EL (cell line): ENCODE measurements at regions not wholly inside any gene's neighbourhood (a gene's known extent, or its start where the extent isn't known, plus 50 kb on each side); places are given as distances from the start of the nearest gene placed in this dataset.
"Not testable (repeated sequence)": the region's sequence is repeated elsewhere in the genome, so short reads cannot be mapped to it uniquely, and the experiment has no call there.

Source experiments
- DNase-seq: peaks from one replicate; pipeline ENCODE4 v3.0.0-alpha.2; 2016

- DNase-seq: no peak
Observed at GRCh38 chr4:29051381-29051965, 1668.7 kb upstream of the PCDH7 start.

DNA sequence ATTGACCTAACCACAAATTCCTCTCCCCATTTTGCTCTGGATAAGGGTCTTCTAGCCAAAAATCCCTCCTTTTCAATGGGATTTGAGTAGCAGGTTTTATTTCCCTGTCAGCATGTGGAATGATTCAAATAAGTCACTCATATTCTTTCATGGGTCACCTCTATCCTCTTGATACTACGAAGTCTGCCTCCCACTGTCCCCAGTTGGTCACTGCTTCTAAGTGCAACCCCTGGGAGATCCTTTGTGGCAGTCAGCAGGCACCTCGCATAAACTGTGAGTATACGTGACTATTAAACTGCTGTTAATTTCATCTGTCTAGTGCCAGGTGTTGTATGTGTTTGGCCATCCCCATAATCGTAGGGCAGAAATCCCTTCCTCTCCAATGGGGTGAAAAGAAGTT lies 1667.9 kb upstream of the PCDH7 start:
- no peak for DNase-seq

DNA sequence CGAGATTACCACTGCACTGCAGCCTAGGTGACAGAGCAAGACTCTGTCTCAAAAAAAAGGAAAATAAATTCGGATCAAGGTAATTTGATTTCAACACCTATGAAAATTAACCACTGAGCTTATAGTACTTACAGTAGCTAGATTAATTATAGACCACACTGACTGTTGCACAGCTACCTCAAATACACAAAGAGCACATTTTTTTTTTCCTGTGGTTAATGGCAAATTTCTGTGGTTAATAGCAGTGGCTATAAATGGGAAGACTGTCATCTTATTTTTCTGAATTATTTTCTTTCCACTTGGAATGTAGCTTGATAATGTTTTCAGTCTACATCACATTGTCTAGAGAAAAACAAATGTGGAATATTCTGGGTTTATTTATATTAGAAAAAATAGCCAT lies 1661.6 kb upstream of the PCDH7 start:
- DNase-seq: peak; percentile 28

DNA sequence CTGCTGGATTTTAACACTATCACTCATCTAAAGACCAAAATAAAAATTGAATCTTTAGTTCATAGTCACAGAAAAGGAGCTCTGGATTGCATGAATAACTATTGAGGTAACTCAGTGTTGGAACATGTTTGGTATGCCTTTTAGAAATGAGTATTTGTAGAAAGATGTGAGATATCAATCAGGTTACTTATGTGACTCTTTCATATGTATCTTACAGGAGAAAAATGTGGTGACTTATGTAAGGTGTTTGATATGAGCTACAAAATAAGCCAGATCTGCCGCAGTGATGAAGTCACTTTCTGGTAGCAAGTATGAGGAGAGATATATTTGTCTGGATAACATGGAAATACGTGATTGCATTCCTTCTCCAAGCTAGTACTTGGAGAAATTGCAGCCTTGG lies 1653.3 kb upstream of the PCDH7 start:
- DNase-seq: peak; percentile 33

- DNase-seq: no peak
Observed at GRCh38 chr4:29073571-29073970, 1646.6 kb upstream of the PCDH7 start.

DNA sequence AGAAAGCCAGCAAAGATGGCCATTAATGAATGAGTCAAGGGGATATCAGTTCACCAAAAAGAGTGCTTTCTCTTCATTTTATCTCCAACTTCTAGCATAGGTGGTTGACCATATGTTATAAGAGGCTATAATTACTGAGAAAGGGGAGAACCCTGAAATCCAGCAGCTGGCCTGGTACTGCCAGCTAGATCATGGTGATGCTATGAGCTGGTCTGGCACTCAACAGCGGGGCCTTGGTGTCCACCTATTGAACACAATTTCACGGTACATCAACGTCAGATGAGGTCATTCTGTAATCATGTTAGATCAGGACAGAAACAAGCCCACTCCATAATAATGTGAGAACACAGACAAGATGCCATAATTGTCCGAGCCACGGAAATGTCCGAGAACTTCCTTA lies 1644.8 kb upstream of the PCDH7 start:
- DNase-seq: no peak

DNA sequence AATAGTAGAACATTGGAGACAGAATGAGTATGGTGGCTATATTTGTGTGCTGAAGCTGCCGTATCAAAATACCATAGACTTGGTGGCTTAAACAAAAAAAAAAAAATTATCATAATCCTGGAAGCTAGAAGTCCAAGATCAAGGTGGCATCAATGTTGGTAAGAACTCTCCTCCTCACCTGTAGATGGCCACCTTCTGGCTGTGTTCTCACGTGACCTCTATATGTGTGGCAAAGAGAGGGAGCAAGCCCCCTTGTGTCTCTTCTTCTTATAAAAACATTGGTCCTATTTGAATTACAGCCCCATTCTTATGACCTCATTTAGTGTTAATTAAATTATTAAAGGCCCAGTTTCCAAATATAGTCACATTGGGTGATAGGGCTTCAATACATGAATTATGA lies 1640.9 kb upstream of the PCDH7 start:
- no peak for DNase-seq

- peak; percentile 20 for DNase-seq
Observed at GRCh38 chr4:29081234-29081955, 1638.8 kb upstream of the PCDH7 start.

DNA sequence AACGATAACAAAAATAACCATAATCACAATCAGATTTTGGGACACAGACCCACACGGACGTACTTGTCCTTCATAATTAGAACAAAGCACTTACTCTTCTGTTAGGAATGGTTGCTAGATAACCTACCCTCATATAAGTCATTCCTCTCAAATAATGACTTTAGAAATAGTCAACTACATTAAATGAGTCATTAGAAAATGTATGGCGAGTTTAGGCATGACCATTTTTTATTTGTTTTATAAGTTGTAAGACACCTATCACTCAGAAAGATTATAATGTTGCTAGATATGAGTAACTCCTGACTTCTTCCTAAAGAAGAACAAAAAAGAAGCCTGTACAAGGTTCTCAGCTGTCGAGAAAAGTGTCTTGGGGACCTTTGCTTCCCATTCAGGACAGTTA lies 1637.5 kb upstream of the PCDH7 start:
- DNase-seq: no peak

GRCh38 chr4:29085748-29086147 lies 1634.4 kb upstream of the PCDH7 start:
- DNase-seq: no peak

GRCh38 chr4:29104694-29105093 lies 1615.5 kb upstream of the PCDH7 start:
- no peak for DNase-seq

DNA sequence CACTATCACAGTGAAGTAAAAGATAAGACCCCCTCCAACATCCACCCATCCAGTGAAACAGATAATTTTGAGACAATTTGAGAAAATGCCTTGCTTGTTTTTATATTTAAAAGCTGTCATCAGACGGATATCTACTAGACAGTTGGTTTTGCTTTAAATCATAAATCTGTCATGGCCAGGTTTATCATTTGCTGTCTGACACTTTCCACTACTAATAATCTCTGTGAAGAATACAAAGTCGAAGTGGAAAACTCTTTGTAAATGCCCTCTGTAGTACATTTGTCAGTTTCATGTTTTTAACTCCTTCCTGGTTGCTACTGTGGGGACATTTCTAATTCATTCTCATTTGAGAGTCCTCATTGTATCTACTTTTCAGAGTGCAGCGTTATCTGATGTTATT lies 1606.2 kb upstream of the PCDH7 start:
- no peak for DNase-seq

DNA sequence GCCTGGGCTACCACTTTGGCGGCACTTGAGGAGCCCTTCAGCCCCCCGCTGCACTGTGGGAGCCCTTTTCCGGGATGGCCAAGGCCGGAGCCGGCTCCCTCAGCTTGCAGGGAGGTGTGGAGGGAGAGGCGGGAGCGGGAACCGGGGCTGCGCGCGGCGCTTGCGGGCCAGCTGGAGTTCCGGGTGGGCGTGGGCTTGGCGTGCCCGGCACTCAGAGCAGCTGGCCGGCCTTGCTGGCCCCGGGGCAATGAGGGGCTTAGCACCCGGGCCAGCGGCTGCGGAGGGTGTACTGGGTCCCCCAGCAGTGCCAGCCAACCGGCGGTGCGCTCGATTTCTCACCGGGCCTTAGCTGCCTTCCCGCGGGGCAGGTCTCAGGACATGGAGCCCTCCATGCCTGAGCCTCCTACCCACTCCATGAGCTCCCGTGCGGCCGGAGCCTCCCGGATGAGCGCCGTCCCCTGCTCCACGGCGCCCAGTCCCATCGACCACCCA lies 1602.9 kb upstream of the PCDH7 start:
- DNase-seq: not testable (repeated sequence)

DNA sequence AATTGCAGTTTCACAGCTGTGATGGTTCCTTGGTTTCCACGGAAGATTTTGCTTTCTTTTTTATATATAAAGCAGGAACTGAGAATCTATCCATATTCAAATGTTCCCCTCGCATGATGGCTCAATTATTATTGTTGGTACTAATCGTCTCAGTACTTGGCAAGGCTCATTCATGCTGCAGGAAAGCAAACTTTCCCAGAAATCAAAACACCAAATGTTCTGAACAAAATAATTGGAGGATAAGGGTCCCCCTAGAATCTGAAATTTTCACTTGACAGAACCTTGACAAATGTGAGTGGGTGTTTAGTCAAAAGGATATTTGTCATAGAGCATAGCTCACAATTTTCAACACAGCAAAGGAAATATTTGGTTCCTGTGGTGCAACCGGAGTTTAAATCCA lies 1598.6 kb upstream of the PCDH7 start:
- no peak for DNase-seq

DNA sequence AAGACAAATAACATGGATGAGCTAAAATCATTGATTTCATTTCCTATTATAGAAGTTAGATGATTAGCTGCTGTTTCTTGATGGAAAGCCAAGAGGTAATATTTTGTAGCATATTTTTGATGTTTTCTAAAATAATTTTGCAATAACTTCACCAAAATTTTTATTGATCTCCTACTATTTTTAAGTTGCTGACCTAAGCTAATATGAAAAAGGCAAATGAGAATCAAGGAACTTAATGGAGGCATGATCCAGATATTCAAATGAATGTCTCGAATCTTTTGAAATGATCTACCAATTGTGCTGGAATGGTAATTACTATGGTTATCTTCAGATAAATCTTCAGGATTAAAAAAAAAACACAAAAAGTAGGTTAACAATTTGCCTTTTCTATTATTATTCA lies 1591.4 kb upstream of the PCDH7 start:
- no peak for DNase-seq

DNA sequence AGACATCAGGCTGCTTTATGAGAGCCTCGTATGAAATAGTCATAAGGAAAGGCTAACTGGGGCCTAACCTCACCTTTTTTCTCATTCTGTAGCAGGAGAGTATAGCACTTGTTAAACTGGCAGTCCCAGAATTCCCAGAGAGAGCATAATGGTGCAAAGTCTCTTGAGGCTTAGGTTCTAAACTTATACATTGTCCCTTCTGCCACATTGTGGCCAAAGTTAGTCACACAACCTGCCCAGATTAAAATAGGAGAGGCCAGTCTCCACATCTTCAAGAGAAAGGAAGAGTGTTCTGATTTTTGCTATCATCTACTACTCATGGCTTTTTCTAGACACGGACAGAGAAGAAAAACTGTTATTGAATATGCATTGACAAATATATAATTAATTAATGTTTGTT lies 1588.9 kb upstream of the PCDH7 start:
- DNase-seq: no peak

DNA sequence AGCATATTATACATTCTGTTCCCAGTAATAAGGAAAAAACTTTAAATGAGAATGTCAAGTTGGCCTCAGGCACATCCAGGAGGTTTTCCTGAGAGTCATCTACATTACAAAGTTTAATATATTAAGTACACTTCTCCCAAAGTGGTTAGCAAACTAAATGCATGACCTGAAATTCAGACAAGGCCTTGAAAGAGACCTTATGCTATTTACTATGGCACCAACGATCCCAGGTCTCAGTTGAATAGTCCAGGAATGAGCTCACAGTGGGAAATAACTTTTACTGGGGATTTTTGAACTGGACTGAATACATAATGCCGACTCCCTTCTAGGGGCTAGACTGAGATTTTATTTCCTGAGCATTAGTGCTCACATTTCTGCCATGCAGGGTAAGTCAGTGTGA lies 1577.5 kb upstream of the PCDH7 start:
- no peak for DNase-seq

DNA sequence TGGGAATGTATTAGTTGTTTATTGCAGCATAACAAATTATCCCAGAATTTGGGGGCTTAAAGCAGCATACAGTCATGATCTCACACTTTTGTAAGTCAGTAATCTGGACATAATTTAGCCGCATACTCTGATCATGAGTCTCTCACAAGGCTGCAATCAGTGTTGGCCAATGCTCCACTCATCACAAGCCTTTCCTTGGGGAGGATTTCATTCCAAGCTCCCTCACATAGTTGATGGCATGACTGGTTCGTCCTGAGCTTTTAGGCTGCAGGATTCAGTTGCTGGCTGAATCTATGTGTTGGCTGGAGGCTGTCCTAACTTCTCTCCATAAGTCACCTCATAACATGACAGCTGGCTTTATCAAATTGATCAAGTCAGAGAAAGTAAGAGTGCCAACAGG lies 1568.6 kb upstream of the PCDH7 start:
- peak; percentile 39 for DNase-seq

DNA sequence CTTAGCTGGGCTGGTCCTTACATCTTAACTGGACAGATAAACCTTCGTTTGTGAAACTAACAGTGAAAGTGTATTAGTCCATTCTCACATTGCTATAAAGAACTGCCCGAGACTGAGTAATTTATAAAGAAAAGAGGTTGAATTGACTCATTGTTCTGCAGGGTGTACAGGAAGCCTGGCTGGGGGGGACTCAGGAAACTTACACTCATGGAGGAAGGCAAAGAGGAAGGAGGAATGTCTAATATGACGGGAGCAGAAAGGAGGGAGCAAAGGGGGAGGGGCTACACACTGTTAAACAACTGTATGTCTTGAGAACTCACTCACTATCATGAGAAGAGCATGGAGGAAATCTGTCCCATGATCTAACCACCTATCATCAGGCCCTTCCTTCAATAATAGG lies 1566.5 kb upstream of the PCDH7 start:
- no peak for DNase-seq

- no peak for DNase-seq
Observed at GRCh38 chr4:29175291-29175690, 1544.9 kb upstream of the PCDH7 start.

DNA sequence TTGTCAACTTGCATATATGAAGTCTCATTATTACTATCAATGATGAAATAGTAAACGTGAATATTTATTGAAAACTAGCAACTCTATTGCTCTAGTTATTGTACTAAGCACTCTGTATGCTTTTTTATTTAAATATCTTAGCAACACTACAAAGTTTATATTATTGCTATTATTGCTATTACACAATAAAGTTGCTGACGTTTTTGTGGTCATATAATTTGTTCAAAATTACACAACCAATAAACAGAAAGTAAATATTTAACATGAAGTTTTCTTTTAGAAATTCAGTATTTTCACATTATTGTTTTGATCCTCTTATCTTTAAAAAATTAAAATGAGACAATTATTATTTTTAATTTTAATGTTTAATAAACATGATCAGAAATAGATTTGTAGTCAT lies 1521.1 kb upstream of the PCDH7 start:
- DNase-seq: no peak

- DNase-seq: no peak
Observed at GRCh38 chr4:29199485-29199884, 1520.7 kb upstream of the PCDH7 start.

- DNase-seq: no peak
Observed at GRCh38 chr4:29213020-29213419, 1507.1 kb upstream of the PCDH7 start.

DNA sequence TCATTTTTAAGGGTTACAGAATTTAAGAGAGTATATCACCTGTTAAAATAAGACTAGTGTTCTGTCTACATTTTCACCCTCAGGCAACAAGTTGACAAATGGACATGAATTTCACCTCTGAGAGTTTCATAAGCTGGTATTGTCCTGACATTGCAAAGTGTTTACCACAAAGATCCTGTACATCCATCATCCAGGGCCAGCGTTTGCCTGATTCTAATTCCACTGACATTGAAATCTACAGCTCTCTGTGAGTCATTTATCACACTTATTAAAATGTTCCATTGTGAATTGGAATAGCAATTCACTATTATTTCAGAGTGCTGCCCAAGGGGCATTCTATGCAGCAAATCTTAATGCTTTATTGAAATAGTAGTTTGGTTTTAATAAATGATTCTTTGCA lies 1499.4 kb upstream of the PCDH7 start:
- DNase-seq: no peak

DNA sequence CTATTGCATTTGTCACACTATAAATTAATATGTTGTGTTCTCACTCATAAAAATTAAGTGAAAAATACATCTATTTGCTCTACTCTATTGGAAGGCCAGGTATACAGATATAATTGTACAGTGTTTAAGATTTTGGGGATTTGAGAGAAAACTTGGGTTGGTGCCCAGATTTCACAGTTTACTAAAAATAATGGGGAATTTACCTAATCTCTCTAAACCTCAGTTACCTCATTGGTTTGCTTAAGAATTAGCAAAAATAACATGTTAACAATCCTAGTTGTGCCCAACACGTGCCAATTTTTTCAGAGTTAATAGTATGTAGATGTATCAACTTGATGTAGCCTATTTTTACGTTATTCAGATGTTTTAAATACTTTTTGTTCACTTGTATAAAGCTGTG lies 1495.3 kb upstream of the PCDH7 start:
- no peak for DNase-seq
